Stimulated activated CD4-positive, alpha-beta T cell treated with anti-CD3 and anti-CD28 coated beads, Interleukin-12 subunit alpha, Interleukin-12 subunit beta, amount 100 ng/mL, for 48 hours (primary cell): ENCODE measurements at regions not wholly inside any gene's neighbourhood (a gene's known extent, or its start where the extent isn't known, plus 50 kb on each side); places are given as distances from the start of the nearest gene placed in this dataset.

Source experiments
- DNase-seq, 3 donors: peaks; one replicate each; pipeline ENCODE4 v3.0.0-alpha.2; 2020; ENCODE audit warnings: low read depth in 2 of 3, low spot score in 1 of 3

DNA sequence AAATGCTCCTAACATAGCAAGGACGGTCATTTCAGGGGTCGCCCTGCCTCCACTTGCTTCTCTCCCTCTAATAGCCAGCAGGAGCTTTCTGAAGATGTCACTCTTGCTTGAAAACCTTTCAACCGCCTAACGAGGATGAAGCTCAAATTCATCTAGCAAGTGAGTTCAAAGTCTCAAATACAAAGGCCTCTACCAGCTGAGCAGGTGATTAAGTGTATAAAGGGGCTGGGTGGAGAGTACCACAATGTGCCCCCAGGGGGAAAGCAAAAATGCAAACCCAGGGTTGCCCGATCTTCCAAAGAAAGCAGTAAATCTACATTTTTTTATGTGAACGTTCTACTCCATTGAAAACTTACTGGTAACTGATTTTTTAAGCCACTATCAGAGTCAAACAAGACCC, 50.4 kb upstream of the GRIP2 start:
- DNase-seq, result no peak

DNA sequence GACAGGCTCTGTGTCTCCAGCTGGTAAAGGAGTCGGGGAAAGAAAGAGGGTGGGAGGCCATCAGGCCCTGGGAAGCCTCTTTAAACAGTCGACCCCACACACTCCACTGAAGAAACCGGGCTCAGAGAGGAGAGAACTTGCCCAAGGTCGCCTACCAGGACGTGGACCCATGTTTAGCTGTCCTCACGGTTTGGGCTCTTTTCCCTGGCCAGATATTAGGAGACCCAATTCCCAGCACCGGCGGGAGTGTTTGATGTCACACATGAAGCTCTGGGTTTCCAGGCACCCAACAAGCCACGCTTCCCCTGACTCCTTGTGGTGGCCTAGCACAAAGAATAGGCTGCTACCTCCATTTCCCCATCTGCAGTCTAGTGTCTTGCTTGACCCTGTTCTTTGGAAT, 52.2 kb upstream of the GRIP2 start:
- DNase-seq, result no peak

DNA sequence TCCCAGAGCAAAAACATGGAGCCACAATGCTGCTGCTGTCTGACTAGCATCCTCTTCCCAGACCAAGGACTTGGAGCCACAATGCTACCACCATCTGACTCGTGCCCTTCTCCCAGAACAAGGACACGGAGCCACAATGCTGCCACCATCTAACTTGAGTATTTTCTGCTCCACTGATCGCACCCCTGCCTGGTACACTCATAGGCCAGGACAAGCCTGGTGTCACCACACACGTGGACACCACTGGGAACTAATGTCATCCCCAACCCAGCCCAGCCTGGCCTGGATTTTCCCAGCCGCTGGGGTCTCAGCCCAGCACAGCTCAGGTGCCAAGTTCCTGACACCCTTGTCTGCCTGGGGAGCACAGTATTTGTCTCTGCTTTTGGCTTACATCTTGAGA, 52.7 kb upstream of the GRIP2 start:
- DNase-seq, result no peak

DNA sequence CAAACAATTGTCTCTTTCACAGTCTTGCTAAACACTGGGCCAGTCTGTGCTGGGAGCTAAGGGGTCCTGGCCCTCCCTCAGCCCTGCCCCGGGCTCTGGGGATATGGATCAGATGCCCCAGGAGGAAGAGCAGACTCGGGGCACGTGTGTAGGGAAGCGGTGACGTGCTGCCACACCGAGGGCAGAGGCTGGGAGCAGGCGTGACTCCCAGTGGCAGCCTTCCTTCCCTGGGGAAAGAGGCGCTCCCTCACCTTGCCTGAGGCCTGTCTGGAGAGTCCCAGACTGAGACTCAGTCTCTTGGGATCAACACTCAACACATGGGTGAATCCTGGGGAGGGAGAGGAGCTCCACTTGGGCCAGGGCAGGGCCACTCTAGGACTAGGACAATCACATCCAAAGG, 54.1 kb upstream of the GRIP2 start:
- no peak for DNase-seq

DNA sequence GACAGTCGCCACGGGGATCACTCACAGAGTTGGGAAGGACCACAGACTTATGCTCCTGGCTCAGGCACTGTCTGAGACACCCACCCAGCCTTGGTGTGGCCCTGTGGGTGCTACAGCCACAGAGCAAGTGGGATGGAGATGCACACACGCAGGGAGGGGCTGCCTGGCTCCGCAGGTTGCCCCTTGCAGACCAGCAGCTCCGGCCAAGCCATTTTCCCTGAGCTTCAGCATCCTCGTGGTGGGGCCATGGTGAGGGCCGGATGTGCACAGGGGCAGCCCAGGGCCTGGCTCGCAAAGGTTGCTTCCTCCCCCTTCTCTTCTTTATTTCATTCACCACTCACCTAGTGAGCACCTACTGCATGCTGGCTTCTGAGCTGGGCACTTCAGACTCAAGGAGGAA, 55.4 kb upstream of the GRIP2 start:
- DNase-seq, result no peak

- DNase-seq, result no peak
These were observed 54.3 kb upstream of the CCDC174 start for GRCh38 chr3:14597266-14597665.

- DNase-seq, result peak; percentile 27 to 37 (median 31)
These were observed 53.4 kb upstream of the CCDC174 start for GRCh38 chr3:14598143-14598569.

- DNase-seq, result no peak
These were observed 52.1 kb upstream of the CCDC174 start for GRCh38 chr3:14599488-14599887.

DNA sequence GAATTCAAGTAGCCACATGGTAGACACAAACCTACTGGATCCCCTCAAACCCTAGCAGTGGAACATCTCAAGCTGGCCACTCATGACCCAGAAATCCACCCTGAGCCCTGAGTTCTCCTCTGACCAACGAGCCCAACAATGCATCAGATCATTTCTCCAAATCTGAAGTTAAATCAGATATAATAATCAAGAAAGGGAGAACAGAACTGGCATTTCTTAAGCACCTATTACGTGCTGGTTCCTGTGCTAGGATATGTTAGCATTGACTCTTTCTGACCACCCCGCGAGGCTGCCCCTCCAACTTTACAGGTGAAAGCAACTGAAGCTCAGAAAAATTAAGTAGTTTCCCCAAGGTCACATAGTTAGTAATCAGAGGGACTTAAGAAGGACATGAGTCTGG, 51.5 kb upstream of the CCDC174 start:
- no peak for DNase-seq

DNA sequence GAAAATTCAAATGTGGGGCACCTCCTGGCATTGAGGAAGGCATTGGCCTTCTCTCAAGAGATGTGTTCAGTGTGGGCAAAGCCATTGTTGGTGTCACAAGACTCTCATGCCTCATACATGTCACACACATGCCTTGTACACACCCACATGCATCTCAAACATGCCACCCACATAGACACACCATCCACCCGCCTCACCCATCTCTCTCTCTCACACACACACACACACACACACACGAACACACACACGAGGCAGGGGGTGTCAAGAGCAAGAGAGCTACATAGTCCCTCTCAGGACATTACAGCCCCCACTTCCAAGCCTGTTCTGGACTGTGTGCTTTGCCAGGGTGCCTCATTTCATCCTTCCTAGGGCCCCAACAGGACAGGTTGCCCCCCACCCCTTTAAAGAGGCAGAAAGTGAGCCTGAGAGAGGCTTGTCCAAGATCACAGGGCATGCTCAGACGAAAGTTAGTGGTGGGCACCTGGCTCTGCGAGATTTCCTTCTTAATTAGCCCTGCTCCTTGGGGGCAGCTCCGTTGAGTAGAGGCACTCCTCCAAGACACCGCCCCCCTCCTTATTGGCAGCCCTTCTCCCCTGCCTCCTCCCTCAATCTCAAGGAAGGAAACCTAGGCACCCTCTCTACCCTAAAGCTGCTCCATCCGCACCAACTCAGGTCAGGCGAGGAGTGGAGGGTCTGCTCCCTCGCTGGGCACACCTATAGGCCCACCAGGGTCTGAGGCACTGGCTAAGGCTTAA, 50.5 kb upstream of the CCDC174 start:
- DNase-seq, result no peak

DNA sequence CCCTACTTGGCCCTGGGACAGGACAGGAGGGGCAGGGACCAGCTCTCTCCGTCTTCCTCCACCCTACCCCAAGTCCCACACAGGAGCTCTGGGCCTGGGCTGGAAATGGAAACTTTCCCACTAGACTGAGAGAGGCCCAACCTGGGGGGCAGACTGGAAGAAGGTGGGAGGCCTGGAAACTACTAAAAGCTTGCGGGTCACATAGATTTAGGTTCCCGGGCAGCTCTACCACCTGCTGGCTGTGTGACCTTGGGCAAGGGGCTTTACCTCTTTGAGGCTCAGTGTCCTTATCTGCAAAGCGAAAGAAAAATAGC, 49.9 kb upstream of the CCDC174 start:
- no peak for DNase-seq
